ENCODE measurements at regions not wholly inside any gene's neighbourhood (a gene's known extent, or its start where the extent isn't known, plus 50 kb on each side); places are given as distances from the start of the nearest gene placed in this dataset.
"Not testable (repeated sequence)": the region's sequence is repeated elsewhere in the genome, so short reads cannot be mapped to it uniquely, and the experiment has no call there.

GRCh38 chr3:106317141-106318055 is 448.6 kb upstream of the CBLB start:
- H3K27me3 Mint-ChIP-seq: no peaks in the 10 kb centered on the region
- peaks cover 8% of the 10 kb centered on the region for H3K36me3 Mint-ChIP-seq (ENCODE audit: low read depth)
- peaks cover 8% of the 10 kb centered on the region for H3K9me3 Mint-ChIP-seq (ENCODE audit: low read depth)
- H3K4me1 Mint-ChIP-seq: peaks cover 22% of the 10 kb centered on the region
- intact Hi-C loops (cut with DNase I, micrococcal nuclease): no loop called here
- no peak overlapping the region for H3K4me3 Mint-ChIP-seq
- CTCF ChIA-PET: interaction anchor here (0.6 to 1.5 kb wide), 5 partner anchors 10 to 1426 kb away, joined by 3 to 6 read pairs (median 3); no protein-coding TSS in a partner anchor
- POLR2A ChIA-PET: interaction anchor here (0.7 kb wide), 1 partner anchor 498 kb away, joined by 3 read pairs; no protein-coding TSS in a partner anchor
- no peak overlapping the region for H3K27ac Mint-ChIP-seq
- ATAC-seq (no peak), DNase-seq (no peak)

- POLR2A ChIA-PET; ATAC-seq; DNase-seq; H3K4me3 Mint-ChIP-seq; H3K27ac Mint-ChIP-seq; H3K27me3 Mint-ChIP-seq; CTCF ChIA-PET; intact Hi-C loops (cut with DNase I, micrococcal nuclease): not testable (repeated sequence)
- H3K36me3 Mint-ChIP-seq (ENCODE audit: low read depth): peaks cover 23% of the 10 kb centered on the region
- peaks cover 26% of the 10 kb centered on the region for H3K9me3 Mint-ChIP-seq (ENCODE audit: low read depth)
- peaks cover 26% of the 10 kb centered on the region for H3K4me1 Mint-ChIP-seq
Observed at GRCh38 chr3:106321438-106321837, 452.6 kb upstream of the CBLB start.

- H3K4me1 Mint-ChIP-seq: peaks cover 24% of the 10 kb centered on the region
- no peak overlapping the region for H3K27ac Mint-ChIP-seq
- no peak for DNase-seq
- no peak for ATAC-seq
- ChIA-PET POLR2A (no interaction called here), CTCF (no interaction called here)
- intact Hi-C loops (cut with DNase I, micrococcal nuclease): no loop called here
- peaks cover 26% of the 10 kb centered on the region for H3K9me3 Mint-ChIP-seq (ENCODE audit: low read depth)
- peaks cover 19% of the 10 kb centered on the region for H3K36me3 Mint-ChIP-seq (ENCODE audit: low read depth)
- no peak overlapping the region for H3K4me3 Mint-ChIP-seq
- no peaks in the 10 kb centered on the region for H3K27me3 Mint-ChIP-seq
Observed at GRCh38 chr3:106323586-106323985, 454.8 kb upstream of the CBLB start.

- Mint-ChIP-seq H3K36me3 (ENCODE audit: low read depth) (peaks cover 17% of the 10 kb centered on the region), H3K27me3 (no peaks in the 10 kb centered on the region), H3K4me3 (no peak overlapping the region), H3K27ac (peak overlapping the region; percentile 38), H3K9me3 (ENCODE audit: low read depth) (peaks cover 19% of the 10 kb centered on the region), H3K4me1 (peaks cover 43% of the 10 kb centered on the region)
- ChIA-PET POLR2A (no interaction called here), CTCF (interaction anchor here (0.7 kb wide), 1 partner anchor 10 kb away, joined by 3 read pairs; no protein-coding TSS in a partner anchor)
- DNase-seq (no peak), ATAC-seq (peak; percentile 14)
- intact Hi-C loops (cut with DNase I, micrococcal nuclease): no loop called here
Observed at GRCh38 chr3:106326941-106327695, 458.3 kb upstream of the CBLB start.

- ATAC-seq (no peak), DNase-seq (no peak)
- Mint-ChIP-seq H3K36me3 (ENCODE audit: low read depth) (peaks cover 17% of the 10 kb centered on the region), H3K27me3 (no peaks in the 10 kb centered on the region), H3K4me1 (peaks cover 47% of the 10 kb centered on the region), H3K4me3 (no peak overlapping the region), H3K27ac (peak overlapping the region; percentile 38), H3K9me3 (ENCODE audit: low read depth) (peaks cover 17% of the 10 kb centered on the region)
- CTCF ChIA-PET: no interaction called here
- intact Hi-C loops (cut with DNase I, micrococcal nuclease): no loop called here
- POLR2A ChIA-PET: no interaction called here
Observed at GRCh38 chr3:106327696-106328025, 458.8 kb upstream of the CBLB start.

GRCh38 chr3:106328224-106328623 is 459.4 kb upstream of the CBLB start:
- Mint-ChIP-seq H3K4me1 (peaks cover 53% of the 10 kb centered on the region), H3K4me3 (no peak overlapping the region), H3K9me3 (ENCODE audit: low read depth) (peaks cover 15% of the 10 kb centered on the region), H3K36me3 (ENCODE audit: low read depth) (peaks cover 16% of the 10 kb centered on the region), H3K27ac (no peak overlapping the region), H3K27me3 (no peaks in the 10 kb centered on the region)
- ChIA-PET POLR2A (no interaction called here), CTCF (no interaction called here)
- ATAC-seq (no peak), DNase-seq (no peak)
- intact Hi-C loops (cut with DNase I, micrococcal nuclease): no loop called here

DNA sequence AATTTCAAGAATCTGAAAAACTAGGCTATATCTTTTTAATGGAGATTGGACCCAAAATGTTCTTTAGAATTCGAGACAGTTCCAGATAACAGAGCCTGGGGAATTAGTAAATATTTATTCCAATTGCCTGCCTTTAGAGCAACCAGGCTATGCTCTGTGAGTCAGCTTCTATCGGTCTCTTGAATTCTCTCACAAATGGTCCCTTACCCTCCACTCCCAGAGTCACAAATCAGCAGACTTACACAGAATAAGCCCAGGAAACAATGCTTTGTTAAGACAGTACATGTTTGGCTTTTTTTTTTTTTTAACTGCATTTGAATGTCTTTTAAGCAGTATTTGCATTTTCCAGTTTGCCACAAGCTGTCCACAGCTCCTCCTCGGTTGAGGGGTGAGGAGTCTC is 460.7 kb upstream of the CBLB start:
- intact Hi-C loops (cut with DNase I, micrococcal nuclease): no loop called here
- Mint-ChIP-seq H3K27ac (peak overlapping the region; percentile 37), H3K4me1 (peaks cover 66% of the 10 kb centered on the region), H3K27me3 (no peaks in the 10 kb centered on the region), H3K4me3 (no peak overlapping the region), H3K9me3 (ENCODE audit: low read depth) (peaks cover 6% of the 10 kb centered on the region), H3K36me3 (ENCODE audit: low read depth) (peaks cover 11% of the 10 kb centered on the region)
- DNase-seq (no peak), ATAC-seq (no peak)
- ChIA-PET POLR2A (no interaction called here), CTCF (no interaction called here)

- DNase-seq: no peak
- no peaks in the 10 kb centered on the region for H3K27me3 Mint-ChIP-seq
- H3K4me3 Mint-ChIP-seq: no peak overlapping the region
- H3K27ac Mint-ChIP-seq: peak overlapping the region; percentile 80
- H3K4me1 Mint-ChIP-seq: peaks cover 80% of the 10 kb centered on the region
- ChIA-PET CTCF (interaction anchor here (1.2 to 3.2 kb wide), 2 partner anchors 195 to 277 kb away, joined by 3 to 15 read pairs; no protein-coding TSS in a partner anchor), POLR2A (interaction anchor here (0.7 to 1.6 kb wide), 3 partner anchors 97 to 212 kb away, joined by 4 read pairs; no protein-coding TSS in a partner anchor)
- intact Hi-C loops (cut with DNase I, micrococcal nuclease): loop anchor here (1.0 to 10.0 kb wide), 13 partner anchors 29 to 964 kb away; partner anchors contain the start of genes ALCAM (in 1 of the 2) and CBLB (in 1 of the 2)
- ATAC-seq: no peak
- peaks cover 6% of the 10 kb centered on the region for H3K36me3 Mint-ChIP-seq (ENCODE audit: low read depth)
- peaks cover 2% of the 10 kb centered on the region for H3K9me3 Mint-ChIP-seq (ENCODE audit: low read depth)
Observed at GRCh38 chr3:106331636-106332035, 462.8 kb upstream of the CBLB start.

GRCh38 chr3:106332129-106332528 is 463.3 kb upstream of the CBLB start:
- ATAC-seq (no peak), DNase-seq (no peak)
- H3K36me3 Mint-ChIP-seq (ENCODE audit: low read depth): peaks cover 9% of the 10 kb centered on the region
- ChIA-PET CTCF (interaction anchor here (1.2 to 3.2 kb wide), 3 partner anchors 195 to 277 kb away, joined by 3 to 15 read pairs (median 3); no protein-coding TSS in a partner anchor), POLR2A (interaction anchor here (0.7 to 1.6 kb wide), 3 partner anchors 96 to 213 kb away, joined by 4 read pairs; no protein-coding TSS in a partner anchor)
- no peak overlapping the region for H3K4me3 Mint-ChIP-seq
- peak overlapping the region; percentile 80 for H3K27ac Mint-ChIP-seq
- no peaks in the 10 kb centered on the region for H3K27me3 Mint-ChIP-seq
- H3K4me1 Mint-ChIP-seq: peaks cover 80% of the 10 kb centered on the region
- intact Hi-C loops (cut with DNase I, micrococcal nuclease): loop anchor here (1.0 to 10.0 kb wide), 13 partner anchors 29 to 965 kb away; partner anchors contain the start of genes ALCAM (in 1 of the 2) and CBLB (in 1 of the 2)
- peaks cover 2% of the 10 kb centered on the region for H3K9me3 Mint-ChIP-seq (ENCODE audit: low read depth)

DNA sequence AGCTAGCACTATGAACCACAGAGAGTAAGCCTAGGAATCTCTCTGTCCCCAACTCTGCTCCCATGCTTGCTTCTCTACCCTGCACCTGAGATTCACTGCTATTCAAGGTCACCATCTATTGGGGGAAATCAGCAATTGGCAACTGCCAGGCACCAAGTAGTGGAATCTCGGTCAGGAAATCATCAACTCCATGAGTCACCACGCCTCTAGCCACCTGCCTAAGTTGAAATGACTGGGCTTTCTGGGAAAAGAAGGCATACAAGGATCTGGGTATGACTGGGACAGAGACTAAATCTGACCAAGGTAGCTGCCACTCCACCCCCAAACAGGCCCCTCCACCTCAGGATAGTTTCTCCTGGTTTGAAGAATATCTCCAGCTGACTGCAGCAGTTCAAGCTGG is 464.1 kb upstream of the CBLB start:
- Mint-ChIP-seq H3K4me3 (no peak overlapping the region), H3K27ac (peak overlapping the region; percentile 82), H3K4me1 (peaks cover 80% of the 10 kb centered on the region), H3K27me3 (no peaks in the 10 kb centered on the region), H3K36me3 (ENCODE audit: low read depth) (peaks cover 14% of the 10 kb centered on the region), H3K9me3 (ENCODE audit: low read depth) (peaks cover 4% of the 10 kb centered on the region)
- POLR2A ChIA-PET: interaction anchor here (0.7 to 1.0 kb wide), 2 partner anchors 500 to 506 kb away, joined by 3 read pairs; no protein-coding TSS in a partner anchor
- CTCF ChIA-PET: interaction anchor here (0.6 to 3.2 kb wide), 11 partner anchors 30 to 322 kb away, joined by 3 to 15 read pairs (median 3); no protein-coding TSS in a partner anchor
- intact Hi-C loops (cut with DNase I, micrococcal nuclease): loop anchor here (1.0 to 10.0 kb wide), 22 partner anchors 30 to 966 kb away; partner anchors contain the start of genes ALCAM (in 1 of the 2) and CBLB (in 1 of the 2)
- ATAC-seq (peak; percentile 67), DNase-seq (peak; percentile 80)
